Left ventricle myocardium superior (tissue), 1 donor: ENCODE measurements at regions not wholly inside any gene's neighbourhood (a gene's known extent, or its start where the extent isn't known, plus 50 kb on each side); places are given as distances from the start of the nearest gene placed in this dataset.
"Not testable (repeated sequence)": the region's sequence is repeated elsewhere in the genome, so short reads cannot be mapped to it uniquely, and the experiment has no call there.

ENCODE experiments used
- ATAC-seq: fragments of 200-7000 bp; cut with Tn5 transposase; one replicate; pipeline ENCODE4 v1.9.1; 2020; ENCODE audit warnings: mild to moderate bottlenecking, moderate library complexity
- DNase-seq: peaks from one replicate; pipeline ENCODE4 v3.0.0-alpha.2; 2020
- intact Hi-C: fragments of 100-400 bp; cut with micrococcal nuclease; formaldehyde crosslinking; loops from one replicate; pipeline ENCODE4 v1.11.0; 2022
- donor health status: DM: no; HTN: yes; CAD: no; lungs with severe emphysema.

DNA sequence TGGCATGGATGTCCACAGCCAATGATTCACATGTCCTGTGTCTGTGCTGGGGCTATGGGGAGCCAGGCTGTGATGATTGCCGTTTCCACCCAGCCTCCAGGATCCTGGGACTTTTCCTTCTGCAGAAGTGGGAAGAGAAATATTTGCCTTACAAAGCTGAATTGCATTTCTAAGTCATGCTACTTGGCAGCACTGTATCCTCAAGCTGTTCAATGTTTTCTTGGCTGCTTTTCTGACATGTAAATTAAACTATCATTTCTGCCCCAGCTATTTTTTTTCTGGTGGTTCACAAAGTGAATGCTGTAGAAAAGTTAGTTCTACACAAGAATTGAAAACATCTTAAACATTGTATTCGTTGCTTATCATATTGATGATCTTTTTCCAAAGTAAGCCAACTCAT lies 51.9 kb upstream of the TCERG1L start:
- DNase-seq (no peak), ATAC-seq (no peak)
- intact Hi-C loops = no loop called here

DNA sequence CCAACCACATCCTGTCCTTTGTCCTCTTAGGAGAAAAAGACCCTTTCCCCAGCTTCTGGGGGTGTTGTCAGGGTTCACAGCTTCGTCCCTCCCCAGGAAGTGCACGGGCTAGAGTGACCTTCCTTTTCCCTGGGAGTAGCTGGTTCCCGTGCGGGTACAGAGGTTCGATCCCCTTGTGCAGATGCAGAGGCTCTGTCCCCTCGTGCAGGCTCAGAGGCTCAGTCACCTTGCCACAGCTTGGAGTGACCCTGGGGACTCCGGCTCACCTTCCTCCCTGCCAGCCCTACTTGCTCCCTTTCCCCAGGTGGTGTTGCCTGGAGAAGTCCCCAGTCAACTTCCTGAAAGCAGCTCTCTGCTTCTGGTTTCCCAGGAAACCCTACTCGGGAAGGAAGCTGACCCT lies 60.0 kb upstream of the TCERG1L start:
- intact Hi-C loops = no loop called here
- ATAC-seq (no peak), DNase-seq (no peak)

DNA sequence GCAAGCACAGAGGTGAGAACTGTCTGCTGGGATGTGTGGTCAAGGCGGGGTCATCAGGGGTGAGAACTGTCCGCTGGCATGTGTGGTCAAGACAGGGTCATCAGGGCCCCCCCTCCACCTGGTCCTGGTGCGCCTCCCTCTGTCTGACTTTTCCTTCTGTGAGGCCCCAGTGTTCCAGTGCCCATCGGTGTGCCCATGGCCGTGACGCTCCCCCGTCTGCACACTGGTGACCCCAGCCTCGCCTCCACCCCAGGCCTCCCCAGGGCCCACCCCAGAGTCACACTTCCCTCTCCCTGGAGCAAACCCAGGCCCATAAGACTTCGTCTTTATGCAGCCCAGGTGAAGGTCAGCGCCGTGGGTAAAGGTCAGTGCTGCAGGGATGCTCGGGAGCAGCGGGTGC lies 70.1 kb upstream of the TCERG1L start:
- ATAC-seq = no peak
- DNase-seq = no peak
- intact Hi-C loops = no loop called here

DNA sequence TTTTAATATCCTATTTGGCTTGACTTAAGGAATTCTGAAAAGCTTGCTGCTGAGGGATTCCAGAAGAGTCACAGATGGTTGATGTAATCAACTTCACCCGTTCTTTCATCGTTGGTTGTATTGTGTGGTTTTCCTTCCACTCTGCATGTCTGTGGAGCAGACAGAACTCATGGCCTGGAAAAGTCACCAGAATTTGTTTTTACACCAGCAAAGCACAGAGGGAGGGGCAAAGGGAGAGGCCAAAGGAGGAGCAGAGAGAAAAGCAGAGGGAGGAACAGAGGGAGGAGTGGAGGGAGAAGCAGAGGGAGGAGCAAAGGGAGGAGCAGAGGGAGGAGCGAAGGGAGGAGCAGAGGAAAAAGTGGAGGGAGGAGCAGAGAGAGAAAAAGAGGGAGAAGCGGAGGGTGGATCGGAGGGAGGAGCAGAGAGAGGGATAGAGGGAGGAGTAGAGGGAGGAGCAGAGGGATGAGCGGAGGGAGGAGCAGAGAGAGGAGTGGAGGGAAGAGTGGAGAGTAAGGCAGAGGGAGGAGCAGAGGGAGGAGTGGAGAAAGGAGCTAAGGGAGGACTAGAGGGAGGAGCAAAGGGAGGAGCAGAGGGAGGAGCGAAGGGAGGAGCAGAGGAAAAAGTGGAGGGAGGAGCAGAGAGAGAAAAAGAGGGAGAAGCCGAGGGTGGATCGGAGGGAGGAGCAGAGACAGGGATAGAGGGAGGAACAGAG lies 73.8 kb upstream of the TCERG1L start:
- DNase-seq, ATAC-seq, intact Hi-C loops: not testable (repeated sequence)

DNA sequence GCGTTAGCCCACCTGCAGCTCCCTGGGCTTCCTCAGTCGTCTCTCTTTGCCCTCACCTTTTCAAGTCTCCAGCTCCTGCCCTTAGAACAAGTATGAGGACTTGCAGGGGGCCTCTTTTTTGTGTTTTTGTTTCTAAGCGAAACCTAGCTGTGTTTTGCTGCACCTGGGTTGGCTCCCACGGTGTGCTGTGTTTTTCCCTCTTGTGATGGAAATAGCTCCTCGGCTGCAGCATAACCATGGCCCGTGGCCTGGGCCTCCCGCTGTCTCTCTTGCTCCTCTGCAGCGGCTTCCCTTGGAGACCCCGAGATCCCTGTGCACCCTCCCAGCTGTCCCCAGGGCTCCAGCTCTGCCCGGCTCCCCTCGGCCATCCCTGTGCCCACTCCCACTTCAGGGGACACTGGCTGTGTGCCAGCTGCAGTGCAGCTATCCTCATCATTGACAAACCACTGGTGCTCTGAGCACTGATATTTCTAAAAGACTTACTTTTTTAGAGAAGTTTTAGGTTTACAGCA lies 75.6 kb upstream of the TCERG1L start:
- intact Hi-C loops = no loop called here
- DNase-seq (no peak), ATAC-seq (no peak)

DNA sequence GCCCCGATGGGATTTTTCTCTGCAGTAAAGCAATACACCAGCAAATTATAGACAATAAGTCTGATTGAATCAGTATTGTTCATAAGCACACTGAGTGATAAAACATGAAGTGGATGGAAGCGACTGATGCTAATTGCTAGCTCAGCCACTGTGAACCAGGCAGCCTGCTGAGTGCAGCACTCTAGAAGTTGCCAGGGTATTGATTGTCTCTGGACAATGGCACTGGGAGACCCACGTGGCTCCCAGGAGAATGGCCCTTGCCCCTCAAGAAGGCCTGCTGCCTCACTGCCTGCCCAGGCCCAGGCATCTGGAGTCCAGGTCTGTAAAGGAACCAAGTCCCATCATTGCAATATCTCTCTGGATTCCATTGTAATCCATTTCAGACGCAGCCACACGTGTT lies 80.4 kb upstream of the TCERG1L start:
- DNase-seq = no peak
- no peak for ATAC-seq
- intact Hi-C loops = no loop called here

DNA sequence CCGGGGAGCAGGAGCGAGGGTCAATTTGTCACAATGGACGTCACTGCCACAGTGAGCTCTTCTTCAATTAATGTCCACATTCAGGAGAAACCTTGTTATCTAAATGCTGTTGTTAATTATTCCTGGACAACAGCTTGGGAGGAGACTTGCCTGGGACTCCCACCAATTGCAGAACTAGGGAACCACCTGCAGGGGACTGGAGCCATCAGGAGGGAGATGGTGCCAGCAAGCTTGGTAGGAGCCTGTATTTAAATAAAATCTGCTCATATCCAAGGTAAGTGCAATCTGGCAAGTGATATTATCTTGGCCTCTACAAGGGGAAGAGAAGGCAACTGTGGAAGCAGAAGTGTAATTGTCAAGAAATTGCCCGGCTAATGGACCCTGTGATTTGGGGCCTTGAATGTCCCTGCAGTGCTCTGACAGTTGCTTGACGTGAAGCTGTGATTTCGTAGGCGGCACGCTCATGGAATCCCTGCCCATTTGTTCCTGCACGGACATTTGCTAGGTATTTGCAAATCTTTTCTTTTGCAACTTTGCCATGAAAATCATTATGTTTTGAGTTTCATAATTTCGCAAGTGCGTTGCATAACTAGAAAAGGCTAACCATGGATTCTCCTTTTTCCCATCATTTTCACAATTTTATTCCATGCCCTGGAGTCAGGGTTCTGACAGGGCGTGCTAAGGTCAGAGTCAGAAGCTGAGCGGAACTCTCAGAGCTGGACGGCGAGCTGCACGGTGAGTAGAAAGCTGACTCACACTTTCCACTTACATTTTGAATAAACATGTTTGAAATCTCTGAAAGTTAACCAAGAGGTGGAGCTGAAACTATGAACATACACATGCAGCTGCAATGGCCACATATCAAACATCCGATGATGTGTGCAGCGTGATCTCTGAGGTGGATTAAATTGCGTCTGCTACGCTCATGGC lies 84.9 kb upstream of the TCERG1L start:
- no peak for DNase-seq
- no peak for ATAC-seq
- intact Hi-C loops = no loop called here

DNA sequence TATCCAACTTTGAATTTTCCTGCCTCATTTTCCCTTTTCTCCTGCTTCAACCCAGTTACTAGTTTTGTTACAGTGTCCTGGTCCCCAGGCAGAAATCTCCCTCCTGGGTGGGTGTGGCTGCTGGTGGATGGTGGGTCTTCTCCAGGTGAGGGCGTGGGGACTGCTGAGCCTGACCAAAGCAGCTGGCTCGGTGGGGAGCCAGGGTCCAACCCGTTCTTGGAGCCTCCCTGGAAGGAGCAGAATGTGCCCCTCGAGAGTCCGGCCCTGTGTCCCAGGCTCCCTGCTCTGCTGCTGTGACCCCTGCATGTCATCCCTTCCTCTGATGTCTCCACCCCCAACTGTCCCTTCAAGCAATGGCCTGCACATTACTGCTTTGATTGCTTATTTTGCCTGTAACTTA lies 86.6 kb upstream of the TCERG1L start:
- no peak for DNase-seq
- intact Hi-C loops = no loop called here
- no peak for ATAC-seq

DNA sequence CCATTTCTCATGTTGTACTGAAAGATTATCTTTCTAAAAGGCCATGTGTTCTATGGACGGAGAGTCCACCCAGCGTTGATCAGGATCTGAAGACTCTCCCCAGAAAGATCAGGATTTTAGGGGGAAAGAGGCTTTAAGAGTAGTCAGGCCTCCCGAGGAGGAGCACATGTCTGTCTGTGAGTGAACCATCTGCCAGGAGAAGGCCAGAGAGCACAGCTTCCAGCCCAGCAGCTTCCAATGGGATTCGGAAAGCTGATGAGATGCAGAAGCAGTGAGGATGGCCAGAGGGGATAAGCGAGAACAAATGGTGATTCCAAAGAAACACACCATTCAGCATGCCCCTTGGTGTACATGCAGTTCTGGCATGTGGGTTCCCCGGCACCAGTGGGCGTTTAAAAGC lies 88.5 kb upstream of the TCERG1L start:
- ATAC-seq (no peak), DNase-seq (no peak)
- intact Hi-C loops = no loop called here

DNA sequence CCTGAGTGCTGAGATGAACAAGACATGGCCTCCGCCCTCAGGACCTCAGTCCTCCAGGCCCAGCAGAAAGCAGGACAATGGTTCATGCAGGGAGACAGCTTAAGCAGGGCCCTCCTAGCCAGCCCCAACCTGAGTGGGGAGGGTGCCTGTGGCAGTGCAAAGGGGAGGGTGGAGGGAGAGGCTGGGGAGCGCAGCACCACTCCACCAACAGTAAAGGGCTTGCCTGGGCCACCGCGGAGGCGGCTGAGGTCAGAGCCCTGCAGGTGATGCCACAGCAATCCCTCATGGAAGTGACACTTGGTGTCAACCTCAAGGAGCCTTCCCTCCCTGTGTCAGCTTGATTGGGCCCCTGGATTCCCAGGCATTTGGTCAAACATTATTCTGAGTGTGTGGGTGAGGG lies 89.0 kb upstream of the TCERG1L start:
- intact Hi-C loops = no loop called here
- ATAC-seq (no peak), DNase-seq (no peak)

DNA sequence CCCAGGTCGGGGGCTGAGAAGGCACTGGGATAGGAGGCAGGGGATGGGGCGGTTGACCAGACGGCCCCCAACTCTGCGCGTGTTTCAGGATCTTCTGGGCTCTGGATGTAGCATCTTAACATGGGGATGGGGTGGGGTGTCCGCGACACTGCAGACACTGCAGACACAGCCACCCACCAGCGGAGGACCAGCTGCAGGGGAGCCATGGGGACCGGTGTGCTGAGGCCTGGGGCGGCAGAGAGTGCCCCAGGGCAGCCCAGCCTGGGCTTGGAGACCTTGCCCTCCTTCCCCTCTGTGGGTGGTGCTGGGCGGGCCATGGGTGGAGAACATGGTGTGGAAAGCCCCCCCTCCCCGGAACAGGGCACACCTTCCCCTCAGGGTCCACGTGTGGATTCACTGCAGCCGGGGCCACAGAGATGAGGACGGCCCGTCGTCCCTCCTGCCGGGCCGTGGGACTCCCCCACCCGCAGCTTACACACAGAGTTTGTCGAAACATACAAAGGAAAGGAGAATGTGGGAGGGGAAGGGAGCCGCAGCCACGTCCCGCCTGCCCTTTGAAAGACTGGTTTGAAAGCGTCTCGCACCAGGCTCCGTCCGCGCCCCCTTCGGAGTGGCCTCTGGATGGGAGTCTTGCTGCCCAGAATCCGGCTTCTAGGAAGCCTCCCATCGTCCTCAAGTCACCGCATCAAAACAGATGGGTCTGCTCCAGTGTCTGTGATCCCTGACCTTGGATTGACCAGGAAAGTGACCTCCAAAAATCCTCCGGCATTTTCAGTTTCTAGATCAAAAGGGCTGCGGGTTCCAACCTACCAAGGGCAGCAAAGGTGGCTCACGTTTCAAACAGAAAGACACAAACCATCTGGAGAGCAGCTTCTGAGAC lies 91.5 kb upstream of the TCERG1L start:
- intact Hi-C loops = no loop called here
- DNase-seq (no peak), ATAC-seq (no peak)

DNA sequence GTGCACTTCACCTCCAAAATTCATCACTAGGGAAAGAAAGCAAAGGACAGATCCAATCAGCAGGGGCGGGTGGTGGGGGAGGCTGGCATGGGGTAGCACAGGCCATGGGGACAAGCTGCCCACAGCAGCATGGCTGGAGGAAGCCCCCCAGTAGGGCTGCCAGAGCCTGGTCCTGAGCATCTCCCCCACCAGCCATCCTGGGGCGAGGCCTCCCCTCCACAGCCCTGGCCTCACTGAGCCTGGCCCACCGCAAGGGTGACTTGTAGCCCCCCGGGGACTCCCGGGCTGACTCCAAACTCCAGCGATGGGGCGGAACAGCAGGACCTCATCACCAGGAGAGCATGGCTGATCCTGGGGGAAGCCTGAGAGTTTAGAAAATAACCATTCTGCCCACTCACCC lies 92.4 kb upstream of the TCERG1L start:
- ATAC-seq (no peak), DNase-seq (no peak)
- intact Hi-C loops = no loop called here

DNA sequence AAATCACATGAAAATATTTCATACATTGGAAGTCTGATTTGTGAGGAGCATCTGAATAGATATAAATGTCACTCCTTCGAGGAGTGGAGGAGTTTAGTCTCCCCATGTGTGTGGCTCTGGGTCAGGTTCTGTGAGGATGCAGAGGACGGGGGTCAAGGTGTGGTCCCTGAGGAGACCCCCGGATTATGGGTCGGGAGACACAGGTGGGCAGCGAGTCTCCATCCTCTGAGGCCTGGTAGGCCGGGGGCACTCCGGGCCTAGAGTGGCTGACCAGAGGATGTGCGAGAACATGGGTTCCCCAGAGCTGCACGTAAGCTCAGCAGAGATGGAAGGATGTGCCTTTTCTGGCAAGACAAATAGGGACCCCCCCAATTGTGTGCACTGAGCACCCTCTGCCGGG lies 93.4 kb upstream of the TCERG1L start:
- intact Hi-C loops = no loop called here
- no peak for ATAC-seq
- no peak for DNase-seq

DNA sequence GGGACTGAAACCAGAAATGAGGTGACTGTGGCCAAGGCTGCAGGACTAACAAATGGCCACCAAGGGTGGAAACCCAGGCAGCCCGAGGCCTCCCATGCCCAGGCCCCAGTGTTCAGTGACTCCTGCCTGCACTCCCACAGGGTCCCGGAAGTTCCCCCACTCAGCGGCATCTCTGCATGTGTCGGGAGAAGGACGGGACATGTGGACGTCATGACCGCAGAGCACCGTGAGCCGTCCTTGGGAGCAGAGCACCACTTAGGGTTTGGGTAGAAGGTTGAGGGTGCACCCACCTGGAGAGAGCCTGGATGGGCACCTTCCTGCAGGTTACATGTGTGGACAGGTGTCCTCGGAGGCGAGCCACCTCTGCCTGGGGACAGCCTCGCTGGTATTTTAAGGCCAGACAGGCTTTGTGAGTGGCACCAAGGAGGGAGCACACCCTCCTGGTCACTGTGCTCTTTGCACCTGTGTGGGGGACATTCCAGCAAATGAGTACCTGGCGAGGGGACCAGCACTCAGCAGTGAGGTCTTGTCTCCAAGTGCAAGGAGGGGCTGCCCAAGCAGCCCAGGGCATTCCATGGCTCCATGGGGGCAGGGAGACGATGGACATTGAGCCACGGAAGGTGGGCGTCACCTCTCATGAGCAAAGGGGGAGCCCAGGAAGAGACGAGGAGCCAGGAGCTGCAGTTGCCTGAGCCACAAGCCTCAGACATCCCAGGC lies 95.3 kb upstream of the TCERG1L start:
- ATAC-seq (no peak), DNase-seq (no peak)
- intact Hi-C loops = no loop called here

DNA sequence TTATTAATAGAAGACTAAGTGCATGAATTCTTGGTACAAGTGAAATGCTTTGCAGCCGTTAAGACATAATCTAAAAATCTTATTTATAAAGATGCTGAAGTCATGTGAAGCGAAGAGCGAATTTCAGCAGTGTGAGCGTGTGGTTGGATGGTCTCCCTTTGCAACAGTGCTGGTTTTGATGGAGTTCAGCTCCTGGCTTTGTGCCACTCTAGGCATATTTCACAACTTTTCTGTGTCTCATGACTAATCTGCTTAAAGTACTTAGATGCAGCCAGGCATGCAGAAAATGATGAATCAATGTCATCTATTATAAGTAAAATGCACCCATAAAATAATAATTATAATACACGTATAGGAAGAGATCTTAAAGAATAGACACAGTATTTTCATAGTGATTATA lies 107.2 kb upstream of the TCERG1L start:
- intact Hi-C loops = no loop called here
- no peak for ATAC-seq

DNA sequence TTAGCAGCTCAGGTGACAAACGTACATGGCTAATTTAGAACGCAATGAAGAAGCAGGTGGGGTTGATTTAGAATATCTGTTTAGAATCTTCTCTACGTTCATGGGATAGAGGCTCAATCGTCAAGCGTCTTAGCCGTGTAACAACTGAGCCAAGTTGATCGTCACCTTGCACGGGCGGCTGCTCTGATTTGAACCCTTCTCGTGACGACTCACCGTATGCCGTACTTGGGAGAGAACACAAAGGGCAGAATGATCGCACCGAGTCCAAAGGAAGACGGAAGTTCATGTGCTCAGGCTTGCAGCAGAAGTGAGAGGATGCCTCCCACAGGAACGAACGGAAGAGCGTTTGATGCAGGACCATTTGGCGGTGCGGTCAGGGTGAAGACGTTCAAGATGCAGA lies 108.3 kb upstream of the TCERG1L start:
- no peak for DNase-seq
- no peak for ATAC-seq
- intact Hi-C loops = no loop called here

More for the DNA sequence above, 107.2 kb upstream of the TCERG1L start:
- DNase-seq = no peak

DNA sequence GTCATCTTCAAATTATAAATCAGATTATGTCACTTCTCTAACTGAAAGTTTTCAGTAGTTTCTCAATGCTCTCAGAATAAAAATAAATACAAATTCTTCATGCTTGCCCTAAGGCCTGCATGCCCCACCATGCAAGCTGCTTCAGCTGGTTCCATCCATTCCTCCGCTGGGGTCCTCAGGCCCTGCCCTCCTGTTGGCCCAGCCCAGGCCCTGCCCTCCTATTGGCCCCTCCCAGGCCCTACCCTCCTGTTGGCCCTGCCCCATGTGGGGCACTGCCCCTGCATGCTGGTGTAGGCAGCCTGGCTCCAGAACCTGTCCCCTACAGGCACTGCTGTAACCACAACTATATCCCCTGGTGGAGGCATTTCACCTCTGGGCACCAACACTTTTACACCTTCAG lies 109.3 kb upstream of the TCERG1L start:
- intact Hi-C loops = no loop called here
- no peak for DNase-seq

DNA sequence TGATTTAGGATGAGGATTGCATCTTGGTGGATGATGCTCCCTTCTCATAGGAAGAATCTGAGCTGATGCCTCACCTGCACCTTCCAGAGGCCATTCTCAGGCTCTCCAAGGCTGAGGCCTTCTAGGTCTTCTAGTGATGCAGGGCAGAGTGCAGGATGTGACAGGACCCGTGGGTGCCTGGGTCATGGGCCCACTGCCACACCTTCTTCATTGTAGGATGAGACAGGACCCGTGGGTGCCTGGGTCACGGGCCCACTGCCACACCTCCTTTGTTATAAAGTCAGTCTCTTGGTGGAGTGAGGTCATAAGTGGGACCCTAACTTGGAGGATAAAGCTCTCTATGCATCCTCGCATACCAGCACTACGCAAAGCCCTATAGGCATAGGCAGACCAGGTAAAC lies 109.9 kb upstream of the TCERG1L start:
- DNase-seq = no peak
- intact Hi-C loops = no loop called here
- no peak for ATAC-seq

More for the DNA sequence above, 109.3 kb upstream of the TCERG1L start:
- no peak for ATAC-seq

DNA sequence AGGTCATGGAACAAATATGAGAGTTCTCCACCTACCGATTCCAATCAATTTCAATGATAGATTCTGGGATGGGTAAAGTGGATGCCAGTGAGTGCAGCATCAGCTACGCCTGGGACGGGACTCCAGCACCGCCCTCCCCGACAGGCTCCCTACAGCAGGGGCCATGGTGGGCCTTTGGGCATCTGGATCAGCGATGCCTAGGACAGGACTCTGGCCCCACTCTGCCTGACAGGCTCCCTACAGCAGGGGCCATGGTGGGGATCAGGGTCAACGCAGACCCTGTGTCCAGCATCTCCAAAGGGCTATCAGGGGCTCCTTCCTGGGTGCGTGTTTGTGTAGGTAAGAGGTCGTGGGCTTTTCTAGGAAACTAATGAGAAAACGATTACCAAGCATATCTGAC lies 111.2 kb upstream of the TCERG1L start:
- intact Hi-C loops = no loop called here
- ATAC-seq (no peak), DNase-seq (no peak)
